NCI-H1694 (cell line): ENCODE measurements at regions not wholly inside any gene's neighbourhood (a gene's known extent, or its start where the extent isn't known, plus 50 kb on each side); places are given as distances from the start of the nearest gene placed in this dataset.

Experiments used
- DNase-seq: peaks from one replicate; lab custom pipeline; 2025; lab: John Stamatoyannopoulos, UW

- DNase-seq, result peak; percentile 13
Measured at GRCh38 chrX:100512471-100512870, 72.3 kb upstream of the TNMD start.

- DNase-seq, result no peak
Measured at GRCh38 chrX:100494646-100495370, 84.7 kb upstream of the PCDH19 start.

- DNase-seq, result no peak
Measured at GRCh38 chrX:100491174-100491573, 81.1 kb upstream of the PCDH19 start.

GRCh38 chrX:100487795-100488194 is 77.7 kb upstream of the PCDH19 start:
- no peak for DNase-seq

- DNase-seq, result no peak
Measured at GRCh38 chrX:100484971-100485370, 74.9 kb upstream of the PCDH19 start.

- DNase-seq, result no peak
Measured at GRCh38 chrX:100479329-100479728, 69.3 kb upstream of the PCDH19 start.

- DNase-seq, result no peak
Measured at GRCh38 chrX:100478714-100479306, 68.7 kb upstream of the PCDH19 start.

GRCh38 chrX:100477958-100478357 is 67.9 kb upstream of the PCDH19 start:
- no peak for DNase-seq

GRCh38 chrX:100477467-100477866 is 67.4 kb upstream of the PCDH19 start:
- no peak for DNase-seq
